ENCODE measurements at regions not wholly inside any gene's neighbourhood (a gene's known extent, or its start where the extent isn't known, plus 50 kb on each side); places are given as distances from the start of the nearest gene placed in this dataset.

DNA sequence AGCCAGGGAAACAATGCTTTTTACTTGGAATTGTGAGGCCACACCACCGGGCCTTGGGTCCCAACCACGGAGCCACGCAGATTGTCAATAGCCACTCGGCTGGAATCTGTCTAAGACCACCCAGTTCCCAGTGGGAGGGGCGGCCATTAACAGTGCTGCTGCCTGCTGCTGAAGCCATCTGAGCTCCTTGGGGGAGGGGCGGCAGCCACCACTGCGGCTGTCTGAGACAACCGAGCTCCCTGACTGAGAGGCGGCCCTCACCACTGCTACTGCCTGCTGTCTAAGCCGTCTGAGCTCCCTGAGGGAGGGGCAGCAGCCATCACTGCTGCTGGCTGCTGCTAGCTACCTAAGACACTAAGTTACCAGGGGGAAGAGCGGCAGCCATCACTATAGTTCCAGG is 64.3 kb downstream of the DMRTA2 start:
- no peak for DNase-seq

DNA sequence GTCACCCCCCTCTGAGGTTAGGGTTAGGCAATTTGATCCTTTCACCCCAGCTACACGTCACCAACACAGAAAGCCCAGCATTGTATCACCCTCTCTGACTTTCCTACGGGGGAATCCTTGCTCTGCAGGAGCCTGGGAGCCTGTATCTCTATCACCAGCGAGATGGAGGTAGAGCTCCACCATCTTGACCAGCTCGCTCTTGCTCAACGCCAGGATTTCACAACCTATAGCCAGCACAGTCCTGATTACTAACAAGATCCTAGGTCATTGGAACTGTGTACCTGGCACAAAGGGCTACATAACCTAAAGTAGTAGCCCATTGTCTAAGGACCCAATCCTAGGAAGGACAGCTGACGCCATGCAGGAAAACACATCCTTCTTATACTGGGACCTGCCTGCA is 66.1 kb downstream of the DMRTA2 start:
- no peak for DNase-seq

DNA sequence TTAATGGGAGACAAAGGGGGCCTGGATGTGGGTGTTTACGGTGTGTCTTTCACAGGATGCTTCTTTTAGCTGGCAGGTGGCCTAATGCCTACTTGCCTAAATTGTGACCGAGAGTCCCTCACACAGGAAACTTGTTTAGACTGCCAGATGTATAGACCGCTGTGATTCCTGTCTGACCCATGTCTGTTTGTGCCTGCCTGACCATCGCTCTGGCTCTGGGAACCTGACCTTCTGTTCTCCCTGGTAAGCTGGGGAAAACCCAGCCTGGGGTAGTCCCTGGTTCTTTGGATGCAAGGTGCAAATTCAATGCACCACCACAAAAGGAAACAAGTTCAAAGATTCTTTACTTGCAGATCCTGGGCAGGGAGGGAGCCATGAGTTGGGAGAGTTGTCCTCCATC is 68.4 kb downstream of the DMRTA2 start:
- DNase-seq: no peak

GRCh38 chr1:50352428-50352827 is 70.8 kb downstream of the DMRTA2 start:
- DNase-seq: no peak

- no peak for DNase-seq
Observed at GRCh38 chr1:50350868-50351267, 72.4 kb downstream of the DMRTA2 start.

GRCh38 chr1:50350421-50350820 is 72.8 kb downstream of the DMRTA2 start:
- no peak for DNase-seq

DNA sequence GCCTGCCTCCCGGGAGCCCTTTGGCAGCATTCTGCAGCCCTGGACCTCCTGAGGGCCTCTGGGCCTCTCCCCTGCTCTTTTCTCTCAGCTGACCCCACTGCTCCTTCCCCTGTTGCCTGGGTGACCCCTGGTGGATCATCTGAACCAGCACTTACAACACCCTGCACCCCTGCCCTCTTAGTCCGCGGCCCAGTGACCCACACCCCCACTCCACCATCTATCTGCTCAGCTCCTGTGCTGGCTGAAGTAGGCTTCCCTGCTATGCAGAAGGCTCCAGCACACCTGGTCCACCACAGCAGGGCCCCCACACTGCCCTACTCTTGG is 74.0 kb downstream of the DMRTA2 start:
- DNase-seq: no peak

DNA sequence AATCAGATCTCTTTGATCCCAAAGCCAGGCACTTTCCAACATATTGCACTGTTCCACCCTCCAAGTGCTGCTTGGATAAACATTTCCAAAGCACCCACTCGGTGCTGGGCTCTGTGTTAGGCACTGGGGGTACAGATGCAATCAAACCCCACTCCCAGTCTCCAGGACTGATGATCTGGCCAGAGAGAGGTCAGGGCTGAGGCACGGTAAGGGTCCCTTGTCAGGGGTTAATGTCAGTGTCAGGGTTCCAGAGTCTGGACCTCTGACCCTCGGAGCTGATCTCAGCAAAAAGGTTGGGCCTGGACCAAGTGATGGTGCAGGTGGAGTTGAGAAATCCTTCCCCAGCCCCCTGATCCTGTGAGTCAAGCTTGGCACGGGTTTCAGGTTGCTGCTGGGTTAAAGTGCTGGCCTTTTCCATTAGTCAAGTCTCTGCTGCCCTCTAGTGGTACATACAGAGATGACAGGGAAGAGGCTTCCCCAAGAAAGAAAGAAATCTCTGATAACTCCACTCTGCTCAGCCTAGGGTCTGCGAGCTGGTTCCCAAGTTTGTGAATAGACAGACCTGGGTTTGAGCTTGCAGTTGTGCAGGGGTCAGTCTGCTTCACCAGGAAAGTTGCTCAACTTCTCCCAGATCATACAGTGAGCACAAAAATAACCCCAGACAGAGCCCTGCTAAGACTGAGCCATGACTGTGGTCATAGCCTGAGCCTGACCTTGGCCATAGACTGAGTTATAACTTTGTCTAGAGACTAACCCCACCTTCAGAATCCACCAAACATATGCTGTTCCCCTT is 74.6 kb downstream of the DMRTA2 start:
- peak; percentile 65 for DNase-seq

- DNase-seq: no peak
Observed at GRCh38 chr1:50347933-50348332, 75.3 kb downstream of the DMRTA2 start.

- DNase-seq: no peak
Observed at GRCh38 chr1:50346621-50347020, 76.6 kb downstream of the DMRTA2 start.

GRCh38 chr1:50343323-50343722 is 79.9 kb downstream of the DMRTA2 start:
- no peak for DNase-seq

DNA sequence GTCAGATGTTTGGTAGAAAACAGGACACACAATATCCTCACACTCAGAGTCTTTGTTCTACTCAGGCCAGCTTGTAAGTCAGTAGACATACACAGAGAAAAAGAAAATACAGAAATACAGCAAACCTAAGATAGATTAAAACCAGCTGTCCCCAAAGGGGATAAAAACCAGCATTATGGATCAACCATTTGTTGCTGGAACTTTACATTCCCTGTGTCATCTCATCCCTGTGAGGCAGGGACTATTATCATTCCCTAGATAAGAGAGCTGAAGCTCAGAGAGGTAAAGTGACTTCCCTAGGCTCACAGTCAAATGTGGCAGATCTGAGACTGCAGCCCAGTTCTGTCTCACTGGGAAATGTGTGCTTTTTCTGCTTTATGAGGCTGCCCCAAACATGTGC is 80.7 kb downstream of the DMRTA2 start:
- no peak for DNase-seq

- DNase-seq: no peak
Observed at GRCh38 chr1:50335036-50335435, 88.2 kb downstream of the DMRTA2 start.

DNA sequence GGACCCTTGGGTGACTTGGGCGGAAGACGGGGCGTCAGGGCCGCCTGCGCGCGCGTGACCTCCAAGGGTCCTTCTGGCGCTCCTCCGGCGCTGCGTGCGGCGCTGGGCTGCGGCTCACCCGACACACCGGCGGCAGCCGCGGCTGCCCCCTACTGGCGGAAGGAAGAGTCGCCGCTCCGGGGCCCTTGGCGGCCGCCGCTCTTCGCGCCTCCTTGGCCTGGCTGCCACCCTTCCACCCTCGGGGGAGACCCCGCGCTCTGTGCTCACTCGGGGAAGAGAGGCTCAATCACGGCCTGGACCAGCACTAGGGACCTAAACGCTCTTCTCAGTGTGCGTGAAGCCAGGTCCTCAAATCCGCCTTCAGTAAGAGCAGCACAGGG is 89.7 kb downstream of the DMRTA2 start:
- peak; percentile 68 for DNase-seq

- peak; percentile 77 for DNase-seq
Observed at GRCh38 chr1:50332941-50333594, 90.2 kb downstream of the DMRTA2 start.

GRCh38 chr1:50329332-50329932 is 93.8 kb downstream of the DMRTA2 start:
- no peak for DNase-seq

DNA sequence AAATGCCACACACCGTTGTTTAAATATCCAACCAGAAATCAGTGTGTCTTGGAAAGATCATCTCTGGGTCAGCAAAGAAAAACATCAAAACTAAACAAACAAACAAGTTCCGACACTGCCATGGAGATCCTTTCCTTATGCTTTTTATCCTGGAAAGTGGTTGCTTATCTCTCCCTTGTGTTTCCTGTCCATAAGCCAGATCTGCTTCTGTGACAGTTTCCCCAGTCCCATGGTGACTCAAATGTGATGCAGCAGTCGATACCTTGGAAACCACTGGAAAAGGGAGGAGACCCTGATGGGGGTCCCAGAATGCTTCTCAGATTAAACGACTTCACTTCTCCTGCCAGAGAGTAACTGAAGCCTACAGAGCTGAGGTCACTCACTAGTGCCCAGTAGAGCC is 94.7 kb downstream of the DMRTA2 start:
- DNase-seq: no peak

DNA sequence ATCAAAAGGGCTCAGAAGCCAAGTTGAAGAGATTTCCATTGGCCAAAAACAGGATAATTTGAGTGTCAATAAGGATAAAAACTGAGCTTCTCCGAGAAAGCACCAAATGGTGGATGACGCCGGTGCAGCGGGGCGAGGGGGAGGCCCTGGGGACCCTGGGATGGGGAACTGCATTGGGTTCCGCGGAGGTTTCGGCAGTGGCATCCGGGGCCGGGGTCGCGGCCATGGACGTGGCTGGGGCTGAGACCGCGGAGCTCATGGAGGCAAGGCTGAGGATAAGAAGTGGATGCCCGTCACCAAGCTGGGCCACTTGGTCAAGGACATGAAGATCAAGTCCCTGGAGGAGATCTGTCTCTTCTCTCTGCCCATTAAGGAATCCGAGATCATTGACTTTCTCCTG is 97.2 kb downstream of the DMRTA2 start:
- DNase-seq: no peak

- no peak for DNase-seq
Observed at GRCh38 chr1:50322579-50322978, 100.7 kb downstream of the DMRTA2 start.

DNA sequence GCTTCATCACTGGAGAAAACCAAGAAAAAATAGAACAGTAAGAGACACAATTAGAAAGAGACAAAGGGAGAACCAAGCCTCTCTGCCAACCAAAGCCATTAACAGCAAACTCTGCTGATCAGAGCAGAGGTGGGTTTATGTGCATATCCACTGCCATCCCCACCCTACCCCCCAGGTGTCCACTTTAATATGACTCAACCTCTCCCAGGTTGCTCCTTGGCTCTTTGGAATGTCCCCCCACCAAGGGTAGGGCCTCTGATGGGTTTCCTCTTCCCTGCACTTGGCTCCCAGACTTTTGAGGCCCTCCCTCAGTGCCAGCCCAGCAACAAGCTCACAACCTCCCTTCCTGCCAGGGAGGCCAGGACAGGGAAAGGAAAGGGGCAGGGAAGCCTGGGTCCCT is 104.8 kb downstream of the DMRTA2 start:
- DNase-seq: no peak

- DNase-seq: peak; percentile 58
Observed at GRCh38 chr1:50308878-50309277, 114.4 kb downstream of the DMRTA2 start.

- no peak for DNase-seq
Observed at GRCh38 chr1:50305808-50306207, 117.4 kb downstream of the DMRTA2 start.

DNA sequence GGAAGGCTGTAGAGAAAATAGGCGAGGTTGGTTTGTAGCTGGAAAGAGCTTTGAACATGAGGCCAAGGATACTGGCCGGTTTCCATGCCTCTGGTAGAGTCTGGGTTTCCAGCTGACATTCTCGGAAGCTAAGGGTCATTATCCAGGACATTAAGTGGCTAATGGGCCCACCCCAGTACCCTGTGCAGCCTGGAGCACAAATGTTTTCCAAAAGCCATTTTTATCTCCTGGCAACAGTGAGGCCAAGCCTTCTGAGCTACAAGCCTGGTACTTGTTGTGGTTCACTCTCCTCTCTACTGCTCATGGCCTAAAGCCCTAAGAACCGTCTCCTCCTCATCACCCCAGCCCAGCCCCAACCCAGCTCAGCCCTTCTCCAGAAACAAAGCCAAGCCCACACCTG is 122.9 kb downstream of the DMRTA2 start:
- DNase-seq: no peak

GRCh38 chr1:50295566-50295965 is 127.7 kb downstream of the DMRTA2 start:
- no peak for DNase-seq

- DNase-seq: no peak
Observed at GRCh38 chr1:50292276-50292675, 131.0 kb downstream of the DMRTA2 start.
